ENCODE measurements at regions not wholly inside any gene's neighbourhood (a gene's known extent, or its start where the extent isn't known, plus 50 kb on each side); places are given as distances from the start of the nearest gene placed in this dataset.

DNA sequence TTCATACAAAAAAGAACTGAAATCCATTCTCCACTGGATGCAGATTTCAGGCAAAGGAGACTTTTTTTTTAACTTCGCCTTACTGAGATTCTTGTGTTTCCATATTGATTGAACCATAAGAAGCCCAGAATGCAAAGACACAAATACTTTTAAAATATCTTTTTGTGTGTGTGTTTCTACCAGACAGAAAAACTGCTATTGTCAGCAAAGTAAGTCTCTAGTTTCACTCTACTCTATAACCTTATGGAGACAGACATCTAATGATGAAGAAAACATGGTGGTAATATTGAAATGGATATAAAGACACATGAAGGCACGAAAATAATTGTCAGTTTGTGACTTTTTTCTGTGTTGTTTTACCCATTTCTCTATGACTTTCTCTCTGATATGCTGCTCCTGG is 260.3 kb upstream of the RORB start:
- peaks cover 0 to 7% (median 0%) of the 10 kb centered on the region in 4 donors for H3K9me3 ChIP-seq
- no peak for ATAC-seq (ENCODE audit: low FRiP score in 2 of 2)
- no peak overlapping the region for H3K4me3 ChIP-seq
- TF ChIP-seq EP300 (IDR thresholded peaks at IDR 0.05) (no peak), POLR2A (IDR thresholded peaks at IDR 0.05) (no peak), POLR2AphosphoS5 (IDR thresholded peaks at IDR 0.05) (no peak)
- TF ChIP-seq, protein P1, sequence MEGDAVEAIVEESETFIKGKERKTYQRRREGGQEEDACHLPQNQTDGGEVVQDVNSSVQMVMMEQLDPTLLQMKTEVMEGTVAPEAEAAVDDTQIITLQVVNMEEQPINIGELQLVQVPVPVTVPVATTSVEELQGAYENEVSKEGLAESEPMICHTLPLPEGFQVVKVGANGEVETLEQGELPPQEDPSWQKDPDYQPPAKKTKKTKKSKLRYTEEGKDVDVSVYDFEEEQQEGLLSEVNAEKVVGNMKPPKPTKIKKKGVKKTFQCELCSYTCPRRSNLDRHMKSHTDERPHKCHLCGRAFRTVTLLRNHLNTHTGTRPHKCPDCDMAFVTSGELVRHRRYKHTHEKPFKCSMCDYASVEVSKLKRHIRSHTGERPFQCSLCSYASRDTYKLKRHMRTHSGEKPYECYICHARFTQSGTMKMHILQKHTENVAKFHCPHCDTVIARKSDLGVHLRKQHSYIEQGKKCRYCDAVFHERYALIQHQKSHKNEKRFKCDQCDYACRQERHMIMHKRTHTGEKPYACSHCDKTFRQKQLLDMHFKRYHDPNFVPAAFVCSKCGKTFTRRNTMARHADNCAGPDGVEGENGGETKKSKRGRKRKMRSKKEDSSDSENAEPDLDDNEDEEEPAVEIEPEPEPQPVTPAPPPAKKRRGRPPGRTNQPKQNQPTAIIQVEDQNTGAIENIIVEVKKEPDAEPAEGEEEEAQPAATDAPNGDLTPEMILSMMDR (IDR thresholded peaks at IDR 0.05): no peak
- H3K27me3 ChIP-seq: no peaks in the 10 kb centered on the region
- H3K4me1 ChIP-seq: no peaks in the 10 kb centered on the region
- no peak overlapping the region for H3K27ac ChIP-seq
- DNase-seq: no peak
- no peaks in the 10 kb centered on the region for H3K36me3 ChIP-seq
- WGBS, 2 donors: 60 to 63% methylated on average over 2 of the region's 2 CpGs

DNA sequence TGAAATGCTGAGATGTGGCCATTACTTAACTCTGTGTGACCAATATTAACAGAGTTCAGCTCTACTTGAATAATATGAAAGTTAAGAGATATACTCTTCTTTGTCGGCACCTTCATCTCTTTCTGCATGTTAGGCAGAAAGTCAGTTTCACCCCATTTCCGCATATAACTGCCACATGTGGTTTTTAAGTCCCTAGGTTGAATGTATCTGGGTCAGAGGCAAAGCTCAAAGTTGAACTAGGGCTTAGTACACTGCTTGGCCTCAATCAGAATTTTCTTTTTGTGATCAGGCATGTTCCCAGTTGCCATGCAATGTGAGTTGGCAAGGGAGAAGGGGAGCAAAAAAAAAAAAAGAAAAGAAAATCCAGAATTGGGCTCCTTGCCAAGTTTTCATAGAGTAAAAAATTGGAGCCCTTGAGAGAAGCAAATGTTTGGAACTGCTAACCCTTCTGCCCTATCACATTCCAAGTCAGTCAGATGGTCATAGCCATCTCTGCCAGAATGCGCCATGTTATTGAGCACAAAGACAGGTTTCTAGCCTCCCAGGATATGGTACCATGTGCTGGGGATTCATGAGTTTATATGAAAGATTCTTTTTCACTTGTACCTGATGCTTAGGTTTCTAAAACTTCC is 251.2 kb upstream of the RORB start:
- DNase-seq: no peak
- H3K4me3 ChIP-seq: no peak overlapping the region
- TF ChIP-seq POLR2A (IDR thresholded peaks at IDR 0.05): no peak
- TF ChIP-seq EP300 (IDR thresholded peaks at IDR 0.05): no peak
- no peak for TF ChIP-seq POLR2AphosphoS5 (IDR thresholded peaks at IDR 0.05)
- TF ChIP-seq, protein P1 (IDR thresholded peaks at IDR 0.05): no peak
- H3K4me1 ChIP-seq: no peaks in the 10 kb centered on the region
- peaks cover 0 to 5% (median 4%) of the 10 kb centered on the region in 4 donors for H3K9me3 ChIP-seq
- ATAC-seq (ENCODE audit: low FRiP score in 2 of 2): no peak
- WGBS, 2 donors: 77 to 85% methylated on average over 3 of the region's 3 CpGs
- no peaks in the 10 kb centered on the region for H3K36me3 ChIP-seq
- no peak overlapping the region for H3K27ac ChIP-seq
- no peaks in the 10 kb centered on the region for H3K27me3 ChIP-seq

DNA sequence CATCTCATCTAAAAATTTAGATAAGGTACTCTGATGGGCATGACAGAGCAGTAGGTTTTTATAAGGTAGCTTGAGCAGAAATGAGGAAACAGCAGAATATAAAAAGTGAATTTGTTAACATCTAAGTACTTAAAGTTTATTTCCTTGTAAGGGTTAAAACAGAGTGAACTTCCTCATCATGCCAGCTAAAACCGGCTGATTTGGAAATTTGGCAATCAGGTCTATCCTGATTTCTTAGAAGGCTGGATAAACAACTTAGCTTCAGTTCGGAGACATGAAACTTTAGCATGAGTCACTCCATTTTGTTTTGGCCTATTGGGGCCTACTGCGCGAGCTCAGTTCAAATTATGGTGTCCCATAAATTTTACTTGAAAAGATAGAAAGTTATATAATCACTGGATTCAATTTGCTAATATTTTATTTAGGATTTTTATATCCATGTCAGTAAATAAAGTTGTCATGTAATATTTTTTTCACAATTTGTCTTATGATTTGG is 241.6 kb upstream of the RORB start:
- ATAC-seq (ENCODE audit: low FRiP score in 2 of 2) (no peak), DNase-seq (no peak)
- H3K4me1 ChIP-seq: no peaks in the 10 kb centered on the region
- no peak overlapping the region for H3K4me3 ChIP-seq
- no peak overlapping the region for H3K27ac ChIP-seq
- no peaks in the 10 kb centered on the region for H3K36me3 ChIP-seq
- no peaks in the 10 kb centered on the region for H3K9me3 ChIP-seq
- H3K27me3 ChIP-seq: no peaks in the 10 kb centered on the region
- TF ChIP-seq EP300 (IDR thresholded peaks at IDR 0.05): no peak
- TF ChIP-seq, protein P1 (IDR thresholded peaks at IDR 0.05): no peak
- TF ChIP-seq POLR2A (IDR thresholded peaks at IDR 0.05): no peak
- TF ChIP-seq POLR2AphosphoS5 (IDR thresholded peaks at IDR 0.05): no peak
- 57 to 60% methylated on average over 4 of the region's 4 CpGs for WGBS, 2 donors

DNA sequence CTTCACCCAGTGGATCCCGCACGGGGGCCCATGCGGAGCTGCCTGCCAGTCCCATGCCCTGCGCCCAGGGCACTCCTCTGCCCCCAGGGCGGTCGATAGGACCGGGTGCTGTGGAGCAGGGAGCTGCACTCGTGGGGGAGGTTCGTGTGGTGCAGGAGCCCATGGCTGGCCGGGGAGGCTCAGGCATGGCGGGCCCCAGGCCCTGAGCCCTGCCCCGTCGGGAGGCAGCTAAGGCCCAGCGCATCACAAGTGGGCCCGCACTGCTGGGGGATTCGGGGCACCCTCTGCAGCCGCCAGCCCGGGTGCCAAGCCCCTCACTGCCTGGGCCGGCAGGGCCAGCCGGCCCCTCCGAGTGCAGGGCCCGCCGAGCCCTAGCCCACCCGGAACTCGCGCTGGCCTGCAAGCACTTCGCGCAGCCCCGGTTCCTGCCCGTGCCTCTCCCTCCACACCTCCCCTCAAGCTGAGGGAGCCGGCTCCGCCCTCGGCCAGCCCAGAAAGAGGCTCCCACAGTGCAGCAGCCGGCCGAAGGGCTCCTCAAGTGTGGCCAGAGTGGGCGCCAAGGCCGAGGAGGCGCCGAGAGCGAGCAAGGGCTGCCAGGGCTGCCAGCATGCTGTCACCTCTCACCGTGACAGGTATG is 221.1 kb upstream of the RORB start:
- peak; percentile 23 to 65 for ATAC-seq (ENCODE audit: low FRiP score in 2 of 2)
- H3K27ac ChIP-seq: no peak overlapping the region

More for the DNA sequence above, 221.1 kb upstream of the RORB start:
- Histone ChIP-seq H3K9me3 (peaks cover 0 to 6% (median 0%) of the 10 kb centered on the region in 4 donors), H3K4me1 (no peaks in the 10 kb centered on the region), H3K27me3 (no peaks in the 10 kb centered on the region), H3K36me3 (no peaks in the 10 kb centered on the region), H3K4me3 (no peak overlapping the region)
- WGBS, 2 donors: 89 to 92% methylated on average over 29 to 30 of the region's 41 CpGs
- DNase-seq: peak in 1 of 2 donors; percentile 80
- TF ChIP-seq POLR2A (IDR thresholded peaks at IDR 0.05) (no peak), POLR2AphosphoS5 (IDR thresholded peaks at IDR 0.05) (no peak), EP300 (IDR thresholded peaks at IDR 0.05) (no peak)
- TF ChIP-seq, protein P1 (IDR thresholded peaks at IDR 0.05): no peak

All from upper lobe of left lung (tissue), 6 donors.